8988T (cell line): ENCODE measurements at regions not wholly inside any gene's neighbourhood (a gene's known extent, or its start where the extent isn't known, plus 50 kb on each side); places are given as distances from the start of the nearest gene placed in this dataset.

Experiments
- DNase-seq: peaks from one replicate; pipeline ENCODE4 v3.0.0; 2011

DNA sequence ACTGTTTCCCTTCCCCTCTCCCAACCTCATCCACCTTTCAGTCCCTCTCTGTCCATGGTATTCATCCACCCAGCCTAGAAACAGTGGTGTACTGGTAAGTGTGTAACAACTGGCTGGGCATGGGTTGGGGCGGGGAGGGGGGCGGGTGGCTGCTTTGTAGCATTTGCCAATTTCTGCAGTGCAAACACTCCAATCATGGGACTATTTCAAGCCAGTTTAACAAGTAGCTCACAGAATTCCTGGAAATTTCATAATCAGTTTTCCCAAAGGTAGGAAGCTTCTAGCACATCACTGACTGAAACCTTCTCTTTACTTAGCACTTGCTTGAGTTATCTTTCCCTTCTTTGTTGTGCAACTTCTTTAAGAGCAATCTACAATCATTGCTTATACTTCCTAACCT is 100.8 kb upstream of the WASF3 start:
- no peak for DNase-seq

DNA sequence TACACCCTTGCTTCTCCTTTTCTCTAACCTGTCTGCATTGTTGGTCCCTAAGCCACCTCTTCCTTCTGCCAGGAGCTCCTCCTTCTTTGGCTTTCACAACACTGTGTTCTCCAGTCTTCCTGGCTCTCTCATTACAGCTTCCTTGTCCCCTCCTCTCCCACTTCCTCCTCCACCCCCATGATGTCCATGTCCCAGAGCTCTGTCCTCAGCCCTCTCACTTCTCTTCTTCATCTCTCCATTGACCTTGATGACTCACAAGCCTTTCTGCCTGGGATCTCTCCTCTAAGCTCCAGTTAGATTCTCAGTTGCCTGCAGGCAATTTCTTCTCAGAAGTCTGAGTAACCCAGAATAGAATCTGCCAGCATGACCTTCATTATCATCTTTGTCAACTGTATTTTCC is 100.3 kb upstream of the WASF3 start:
- DNase-seq: no peak

DNA sequence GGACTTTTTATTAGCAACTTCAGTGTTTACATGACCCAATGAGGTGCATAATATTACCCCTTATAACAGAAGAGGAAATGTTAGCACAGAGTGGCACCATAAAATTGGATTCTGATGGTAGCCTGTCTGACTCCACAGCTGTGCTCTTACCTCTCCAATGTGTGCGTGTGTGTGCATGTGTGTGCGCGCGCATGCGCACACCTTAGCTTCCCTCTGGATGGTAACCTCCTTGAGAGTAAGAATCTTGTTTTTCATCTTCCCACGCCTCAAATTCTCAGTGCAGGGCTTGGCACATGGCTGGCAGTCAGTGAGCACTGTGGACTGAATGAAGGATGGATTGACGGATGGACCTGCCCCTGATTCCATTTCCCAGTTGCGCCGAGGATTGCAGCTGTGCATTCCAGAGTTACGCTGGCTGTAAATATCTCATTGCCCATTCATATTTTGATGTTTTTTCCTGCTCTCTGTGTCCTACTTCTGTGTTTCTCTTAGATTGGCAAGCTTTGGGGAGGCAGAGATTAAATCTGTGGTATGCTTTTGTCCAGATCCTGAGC is 99.2 kb upstream of the WASF3 start:
- no peak for DNase-seq

DNA sequence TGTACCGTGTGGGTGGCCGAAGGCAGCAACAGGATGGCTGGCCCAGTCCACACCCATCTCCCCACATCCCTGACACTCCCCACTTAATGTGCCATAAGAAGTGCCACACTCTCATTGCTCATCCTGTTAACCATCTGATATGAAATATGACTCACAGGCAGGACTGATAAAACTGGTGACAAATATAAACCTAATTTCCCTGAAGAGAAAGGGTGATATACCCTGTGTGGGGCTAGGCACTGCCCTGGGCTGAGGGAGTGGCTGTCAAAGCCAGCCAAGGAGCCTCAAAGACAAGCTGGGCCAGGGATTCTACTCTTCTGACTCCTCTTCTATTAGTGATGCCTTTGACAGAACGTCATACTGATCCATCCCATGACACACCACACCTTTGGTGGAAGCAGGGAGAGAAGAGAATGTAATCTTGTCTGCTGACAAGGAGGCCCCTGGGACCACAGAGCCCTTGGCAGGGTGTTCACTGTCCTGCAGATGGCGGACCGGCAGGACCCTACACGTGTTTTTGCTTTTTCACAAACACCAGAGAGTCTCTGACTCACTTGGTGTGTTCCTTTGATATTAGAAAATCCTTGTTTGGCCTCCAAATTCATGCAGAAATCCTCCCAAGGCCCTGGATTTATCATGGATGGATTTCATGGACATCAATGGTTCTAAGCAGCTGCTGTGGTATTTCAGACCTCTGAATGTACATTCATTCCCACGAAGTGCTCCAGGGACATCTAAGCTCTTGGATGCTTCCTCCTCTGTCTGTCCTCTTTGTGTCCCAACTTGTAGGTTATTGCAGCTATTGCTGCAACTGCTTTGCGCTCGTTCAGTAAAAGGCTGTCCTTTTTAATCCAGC is 98.0 kb upstream of the WASF3 start:
- DNase-seq: no peak

DNA sequence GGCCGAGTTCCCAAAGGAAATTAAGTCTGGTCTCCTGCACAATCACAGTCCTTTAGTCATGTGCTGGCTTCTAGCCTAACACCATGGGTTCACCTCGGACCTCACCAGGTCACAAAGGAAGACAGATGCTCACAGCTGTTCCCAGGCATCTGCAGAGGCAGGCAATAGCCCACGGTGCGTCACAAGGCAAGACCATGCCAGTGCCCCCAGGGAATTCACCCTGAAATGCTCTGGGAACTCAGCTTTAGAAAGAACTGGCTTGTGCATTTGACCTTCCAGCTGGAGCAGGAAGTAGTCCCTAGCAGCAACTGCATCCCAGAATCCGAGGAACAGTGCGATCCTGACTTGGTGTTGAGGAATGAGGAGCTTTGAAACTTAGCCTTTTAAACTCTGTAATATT is 96.8 kb upstream of the WASF3 start:
- no peak for DNase-seq

DNA sequence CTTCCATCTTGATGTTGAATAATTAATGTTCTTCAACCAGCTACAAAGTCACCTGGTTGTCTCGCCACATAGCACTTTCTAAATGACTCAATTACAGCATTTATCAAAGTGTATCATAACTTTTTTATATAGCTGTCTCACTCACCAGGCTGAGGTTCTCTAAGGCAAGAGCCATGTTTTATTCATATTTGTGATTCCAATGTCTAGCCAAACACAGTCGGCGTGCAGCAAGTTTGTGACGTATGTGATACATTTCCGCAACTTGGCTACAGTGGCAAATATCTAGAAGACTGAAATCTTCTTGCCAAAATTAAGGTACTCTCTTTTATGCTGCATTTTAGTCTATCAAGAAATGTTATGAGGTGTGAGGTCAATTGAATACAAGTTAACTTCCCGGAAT is 94.2 kb upstream of the WASF3 start:
- no peak for DNase-seq

DNA sequence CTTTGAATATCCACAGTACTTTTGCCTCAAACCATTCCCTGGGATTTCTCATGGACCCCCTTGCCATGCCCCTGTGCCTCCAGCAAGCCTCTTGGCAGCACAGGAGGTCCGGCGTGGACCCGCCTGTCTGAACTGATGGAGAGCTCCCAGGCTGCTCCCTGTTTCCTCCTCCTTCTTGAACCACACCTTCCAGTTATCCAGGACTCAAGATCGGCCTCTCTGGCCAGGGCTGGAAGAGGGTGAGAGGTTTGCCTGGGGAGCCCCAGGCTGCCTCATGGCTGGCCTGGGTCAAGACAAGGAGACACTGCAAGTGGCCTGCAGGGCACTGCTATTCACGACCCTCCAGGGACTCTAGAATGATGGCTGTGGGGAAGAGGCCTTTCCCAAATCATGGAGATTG is 93.6 kb upstream of the WASF3 start:
- DNase-seq: no peak

DNA sequence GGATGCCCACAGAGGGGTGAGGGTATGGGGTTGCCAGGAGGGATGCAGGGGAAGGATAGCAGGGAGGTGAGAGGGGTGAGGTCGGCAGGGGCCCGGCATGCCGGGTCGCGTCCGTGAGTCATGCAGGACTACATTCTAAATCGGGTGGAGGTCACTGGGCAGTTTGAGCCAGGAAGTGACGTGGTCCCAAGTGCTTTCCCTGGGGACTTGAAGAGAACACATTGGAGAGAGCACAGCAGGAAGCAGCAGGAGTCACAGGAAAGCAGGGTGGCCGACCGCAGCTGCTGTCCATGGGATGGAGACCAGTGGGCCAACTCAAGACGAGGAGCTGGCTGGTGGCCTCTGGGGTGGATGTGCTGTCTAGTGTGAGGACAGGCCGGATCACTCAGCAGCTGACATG is 92.0 kb upstream of the WASF3 start:
- DNase-seq: no peak

DNA sequence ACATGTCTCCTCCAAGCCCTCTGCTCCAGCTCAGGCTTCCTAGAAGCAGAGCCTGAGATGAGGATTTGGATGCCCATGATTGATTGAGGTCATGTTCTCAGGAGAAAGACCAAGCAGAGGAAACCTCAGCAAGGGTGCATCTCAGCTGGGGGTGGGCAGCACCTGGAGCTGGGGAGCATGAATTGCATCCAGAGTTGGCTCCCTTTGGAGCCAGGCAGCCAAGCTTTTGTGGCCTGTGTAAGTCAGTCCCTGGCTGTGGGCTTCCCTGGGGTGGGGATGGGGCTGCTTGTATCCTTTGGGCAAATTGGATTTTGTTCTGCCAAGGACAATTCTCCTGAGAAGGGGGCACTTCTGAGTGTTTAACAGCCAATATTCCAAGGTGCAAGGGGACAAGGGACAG is 91.5 kb upstream of the WASF3 start:
- DNase-seq: no peak

DNA sequence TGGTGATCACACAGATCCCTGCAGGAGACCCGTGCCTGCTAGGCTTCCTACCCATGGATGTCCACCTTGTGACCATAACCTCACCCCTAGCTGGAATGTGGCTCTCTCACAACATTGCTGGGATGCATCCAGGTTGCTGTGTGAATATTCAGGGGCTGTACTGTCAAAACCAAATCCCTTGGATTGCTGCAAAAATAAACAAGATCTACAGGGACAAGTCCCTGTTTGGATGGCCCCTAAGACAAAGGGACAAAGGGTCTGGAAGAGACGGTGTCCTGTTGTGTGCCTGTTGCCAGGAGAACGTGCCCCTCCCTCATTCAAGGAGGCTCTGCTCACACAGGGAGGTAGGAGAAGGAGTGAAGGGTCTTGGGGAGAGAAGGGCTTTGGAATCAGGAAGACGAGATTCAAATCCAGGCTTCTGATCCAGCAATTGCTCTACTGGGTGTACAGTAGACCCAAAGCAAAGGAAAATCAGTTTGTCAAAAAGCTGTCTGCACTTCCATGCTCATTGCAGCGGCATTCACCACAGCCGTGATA is 89.2 kb upstream of the WASF3 start:
- no peak for DNase-seq

DNA sequence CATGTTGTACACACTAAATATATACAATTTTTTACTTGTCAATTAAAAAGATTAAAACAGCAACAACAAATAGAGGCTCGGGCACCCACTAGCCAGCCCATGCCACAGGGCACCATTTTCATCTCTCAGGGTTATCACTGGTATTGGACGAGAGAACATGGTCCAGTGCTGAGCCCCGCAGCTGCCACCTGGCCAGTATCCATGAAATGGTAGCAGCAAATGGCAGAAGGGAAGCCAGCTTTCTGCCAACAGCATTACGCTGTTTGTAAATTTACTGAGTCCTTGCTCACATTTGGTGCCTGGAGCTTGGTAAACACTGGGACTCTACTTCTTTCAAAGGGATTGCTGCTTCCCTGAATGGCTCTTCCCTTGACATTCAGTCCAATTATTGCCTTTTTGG is 87.9 kb upstream of the WASF3 start:
- no peak for DNase-seq

DNA sequence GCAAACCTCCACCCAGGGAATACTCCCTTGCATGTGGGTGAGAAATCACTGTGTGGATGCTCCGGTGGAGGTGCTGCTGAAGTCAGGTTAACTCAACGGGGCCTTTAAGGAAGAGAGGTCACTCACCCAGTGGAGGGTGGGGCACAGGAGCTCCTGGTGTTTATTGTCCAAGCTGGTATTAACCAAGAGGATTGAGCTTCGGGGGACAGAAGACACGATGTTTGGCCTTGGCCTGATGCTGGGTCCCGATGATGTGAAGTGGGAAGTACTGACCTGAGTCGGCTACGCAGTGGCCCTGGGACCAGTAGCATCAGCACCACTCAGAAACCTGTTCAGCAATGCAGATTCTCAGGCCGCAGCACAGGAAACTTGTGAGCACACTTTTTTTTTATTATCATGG is 85.7 kb upstream of the WASF3 start:
- no peak for DNase-seq

DNA sequence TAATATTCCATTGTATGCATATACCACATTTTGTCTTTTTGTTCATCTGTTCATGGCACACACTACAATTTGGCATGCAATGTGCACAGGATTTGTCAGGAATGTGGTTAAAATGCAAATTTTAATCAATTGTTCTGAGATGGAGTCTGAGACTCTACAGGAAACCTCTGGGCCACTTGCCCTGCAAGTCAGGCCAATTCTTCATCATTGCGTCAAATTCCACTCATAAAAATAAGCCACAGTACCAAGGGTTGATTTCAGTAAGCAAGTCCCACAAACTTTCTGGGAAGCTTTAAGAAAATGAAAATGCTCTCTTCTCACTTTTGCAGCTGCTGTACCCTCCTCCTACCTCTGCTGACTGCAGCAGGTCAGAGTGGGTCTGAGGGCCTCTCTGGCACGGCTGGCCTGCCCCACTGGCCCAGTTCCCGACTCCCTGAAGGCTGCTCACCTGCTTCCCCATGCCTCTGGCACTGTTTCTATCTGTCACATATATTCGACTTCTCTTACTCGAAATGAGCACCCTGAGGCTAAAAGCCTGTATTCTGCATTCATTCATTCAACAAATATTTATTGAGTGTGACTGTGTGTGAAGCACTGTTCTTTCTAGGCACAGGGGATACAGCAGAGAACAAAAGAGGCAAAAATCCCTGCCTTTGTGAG is 83.8 kb upstream of the WASF3 start:
- DNase-seq: no peak

DNA sequence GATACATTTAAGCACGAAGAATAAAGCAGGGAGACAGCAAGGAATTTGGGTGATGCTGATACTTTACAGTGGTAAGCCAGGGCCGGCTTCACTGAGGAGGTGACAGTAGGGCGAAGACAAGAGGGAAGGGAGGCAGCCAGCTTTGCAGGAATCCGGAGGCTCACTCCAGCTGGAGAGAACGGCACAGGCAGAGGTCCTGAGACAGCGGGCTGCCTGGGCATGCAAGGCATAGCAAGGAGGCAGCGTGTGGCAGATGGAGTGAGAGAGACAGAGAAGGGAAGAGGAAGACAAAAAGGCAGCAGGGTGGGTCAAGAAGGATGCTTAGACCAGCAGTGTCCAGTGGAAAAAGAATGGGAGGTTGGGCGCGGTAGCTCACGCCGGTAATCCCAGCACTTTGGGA is 83.2 kb upstream of the WASF3 start:
- DNase-seq: no peak

DNA sequence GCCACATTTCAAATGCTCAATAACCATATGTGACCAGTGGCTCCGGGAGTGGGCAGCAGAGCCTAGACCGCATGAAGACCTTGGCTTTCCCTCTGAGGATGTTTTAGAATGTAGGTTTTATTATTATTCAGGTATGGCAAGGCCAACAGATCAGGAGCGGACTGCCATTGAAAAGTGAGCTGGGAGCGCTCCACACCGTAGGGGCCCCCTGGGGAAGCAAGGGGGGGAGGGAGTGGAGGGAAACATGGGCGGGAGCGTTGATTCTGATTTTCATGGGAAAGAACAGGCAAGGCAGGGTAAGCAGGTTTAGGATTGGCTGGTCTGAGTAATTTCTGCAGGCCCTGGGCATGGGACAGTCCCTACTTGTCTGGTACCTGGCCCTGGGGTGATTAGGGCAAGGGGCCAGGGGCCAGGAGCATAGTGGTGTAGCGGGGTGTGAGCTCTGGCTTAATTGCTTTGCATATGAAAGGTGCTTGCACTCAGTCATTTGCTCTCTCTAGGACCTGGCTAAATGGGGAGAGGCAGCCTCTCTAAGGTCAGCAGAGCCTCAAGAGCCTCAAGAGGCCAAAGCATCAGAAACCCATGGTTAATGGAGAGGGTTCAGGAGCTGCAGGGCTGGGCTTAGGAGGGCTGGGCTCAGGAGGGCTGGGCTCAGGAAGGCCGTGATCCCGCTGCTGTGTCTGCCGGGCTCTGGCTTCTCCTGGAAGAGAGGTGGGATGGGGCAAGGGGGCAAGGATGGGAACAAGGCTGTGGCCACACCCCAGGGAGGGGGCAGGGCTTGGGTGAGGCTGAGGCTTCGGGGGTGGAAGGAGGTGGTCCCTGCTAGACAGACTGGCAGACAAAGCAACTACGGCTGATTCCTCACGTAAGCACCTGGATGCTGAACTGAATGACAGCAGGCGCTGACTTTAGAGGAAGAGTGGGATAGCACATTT is 82.0 kb upstream of the WASF3 start:
- no peak for DNase-seq

DNA sequence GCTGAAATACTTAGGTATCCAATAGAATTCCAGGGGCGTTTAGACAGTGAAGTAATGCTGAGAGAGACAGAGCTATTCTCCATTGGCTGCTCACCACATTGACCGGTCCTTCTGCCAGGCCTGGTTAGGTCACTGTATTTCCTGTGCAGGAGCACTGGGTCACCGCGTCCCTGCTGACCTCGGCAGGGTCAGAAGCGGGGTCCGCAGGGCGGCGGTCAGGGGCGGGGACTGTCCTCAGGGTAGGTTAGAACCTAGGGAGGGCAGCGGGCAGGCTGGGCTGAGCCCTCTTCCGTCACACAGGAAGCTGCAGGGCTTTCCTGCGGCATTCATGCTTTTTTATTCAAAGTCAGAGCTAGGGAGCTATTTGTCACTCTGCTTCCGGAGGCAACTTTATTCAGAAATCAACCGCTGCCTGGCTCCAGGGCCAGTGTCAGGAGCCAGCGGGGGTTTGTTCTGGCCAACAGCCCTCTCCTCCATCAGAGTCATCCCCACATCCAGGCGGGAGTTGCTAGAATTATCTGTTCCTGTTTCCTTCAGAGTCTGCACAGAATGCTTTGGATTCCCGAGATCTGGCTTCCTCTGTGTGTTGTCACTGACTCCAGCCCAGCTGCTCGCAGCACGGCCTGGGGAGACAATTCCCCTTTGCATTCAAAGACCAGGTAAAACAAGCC is 81.2 kb upstream of the WASF3 start:
- no peak for DNase-seq

DNA sequence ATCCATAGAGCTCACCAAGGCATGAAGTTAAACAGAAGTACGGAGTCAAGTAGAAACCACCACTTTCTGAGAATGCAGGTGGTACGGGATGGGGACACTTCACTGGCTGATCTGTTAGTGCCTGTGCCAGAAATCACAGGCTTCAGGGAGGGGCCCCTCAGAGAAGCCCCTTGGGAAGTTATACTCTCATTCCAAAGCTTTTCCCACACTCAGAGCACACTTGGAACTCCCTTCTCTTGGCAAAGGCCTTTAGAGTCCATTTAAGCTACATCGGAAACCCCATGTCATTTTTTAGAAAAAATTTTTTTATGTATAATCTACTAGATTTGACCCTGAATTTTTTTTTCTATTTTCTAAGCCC is 80.7 kb upstream of the WASF3 start:
- no peak for DNase-seq

DNA sequence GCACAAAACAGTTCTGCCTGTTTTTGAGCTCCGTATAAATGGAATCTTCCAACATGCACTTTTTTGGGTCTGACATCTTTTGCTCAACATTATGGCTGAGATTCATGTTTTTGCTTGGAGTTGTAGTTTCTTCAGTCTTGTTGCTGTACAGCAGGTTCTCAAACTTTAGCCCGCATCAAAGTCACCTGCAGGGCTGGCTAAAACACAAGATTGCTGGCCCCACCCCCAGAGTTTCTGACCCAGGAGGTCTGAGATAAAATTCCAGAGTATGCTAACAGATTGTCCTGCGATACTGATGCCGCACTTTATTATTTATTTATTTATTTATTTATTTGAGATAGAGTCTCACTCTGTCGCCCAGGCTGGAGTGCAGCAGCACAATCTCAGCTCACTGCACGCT is 79.8 kb upstream of the WASF3 start:
- DNase-seq: no peak

DNA sequence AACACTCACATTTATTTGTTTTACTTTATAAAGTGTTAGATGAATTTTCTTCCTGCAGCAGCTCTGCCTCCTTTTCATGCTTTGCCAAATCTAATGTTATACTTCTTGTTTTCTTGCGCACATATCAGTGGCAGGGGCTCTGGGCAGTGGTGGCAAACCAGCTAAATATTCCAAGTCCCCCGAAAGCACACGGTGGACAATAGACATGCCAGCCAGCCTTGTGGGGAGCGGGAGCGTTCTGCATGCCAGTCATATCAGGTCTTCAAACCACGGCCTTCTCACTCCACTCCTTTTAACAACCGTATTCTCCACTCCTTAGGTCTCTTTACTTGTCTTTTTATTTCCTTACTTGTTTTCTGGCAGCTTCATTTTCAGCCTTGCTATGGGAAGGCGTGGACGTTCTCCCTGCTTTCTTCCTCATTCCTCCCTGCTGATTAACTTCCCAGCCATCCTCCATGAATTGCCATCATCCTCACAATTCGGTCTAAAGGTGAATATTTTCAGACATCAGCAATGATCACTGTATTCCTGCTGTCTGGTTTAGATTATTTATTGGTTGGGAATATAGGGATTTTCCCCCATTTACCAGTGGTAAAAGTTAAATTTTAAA is 77.1 kb upstream of the WASF3 start:
- no peak for DNase-seq

DNA sequence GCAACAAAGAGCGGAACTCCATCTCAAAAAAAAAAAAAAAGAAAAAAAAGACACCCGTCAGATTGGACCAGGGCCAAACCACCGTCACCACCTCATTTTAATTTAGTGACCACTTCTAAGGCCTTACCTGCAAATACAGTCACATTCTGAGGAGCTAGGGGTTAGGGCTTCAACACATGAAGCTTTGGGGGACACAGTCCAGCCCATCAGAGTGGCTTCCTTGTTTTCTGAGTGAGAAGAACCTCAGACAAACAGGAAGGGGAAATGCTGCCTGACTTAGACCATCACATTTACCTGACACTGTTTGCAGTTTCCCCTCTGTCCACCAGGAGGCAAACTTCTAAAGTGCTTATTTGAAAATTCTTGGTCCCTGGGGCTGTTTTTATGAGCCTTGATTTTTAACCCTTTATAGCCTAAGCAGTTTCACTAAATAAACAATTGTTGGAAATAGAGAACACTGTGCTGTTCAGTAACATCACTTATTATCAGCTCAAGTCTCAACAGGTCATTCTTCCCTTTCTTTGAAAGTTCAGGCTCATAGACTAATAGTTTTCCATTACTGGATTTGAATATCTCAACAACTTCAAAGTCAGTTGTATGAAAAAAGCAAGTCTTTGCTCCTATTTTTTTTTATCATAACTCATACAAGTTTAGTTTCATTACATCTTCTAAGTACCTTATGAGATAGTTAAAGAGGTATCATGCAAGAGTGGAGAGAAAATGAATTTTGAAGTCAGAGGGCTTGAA is 74.9 kb upstream of the WASF3 start:
- DNase-seq: peak; percentile 53

DNA sequence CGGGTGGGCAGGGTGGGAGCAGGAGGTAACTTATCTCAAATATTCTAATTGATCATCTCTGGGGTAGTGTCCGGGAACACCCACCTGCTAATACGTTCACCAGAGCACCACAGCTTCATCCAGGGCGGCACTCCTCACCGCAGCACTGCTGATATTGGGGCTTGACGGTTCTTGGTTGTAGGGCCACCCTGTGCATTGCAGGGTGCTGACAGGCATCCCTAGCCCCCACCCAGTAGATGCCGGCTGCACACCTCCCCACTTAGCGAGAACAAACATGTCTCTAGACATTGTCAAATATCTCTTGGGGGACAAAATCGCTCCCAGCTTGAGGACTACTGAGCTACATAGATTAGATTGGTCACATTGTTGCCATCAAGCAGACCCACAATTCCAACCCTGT is 73.9 kb upstream of the WASF3 start:
- DNase-seq: no peak
